SJCRH30 (cell line): ENCODE measurements at regions not wholly inside any gene's neighbourhood (a gene's known extent, or its start where the extent isn't known, plus 50 kb on each side); places are given as distances from the start of the nearest gene placed in this dataset.
"Not testable (repeated sequence)": the region's sequence is repeated elsewhere in the genome, so short reads cannot be mapped to it uniquely, and the experiment has no call there.

Source experiments
- DNase-seq, 2 experiments: peaks; one replicate each; pipeline ENCODE4 v3.0.0-alpha.2; 2015 to 2020
- H3K27ac ChIP-seq: fragments of 250-450 bp; sonication (Bioruptor Pico); 2 replicates; pipeline ENCODE4 v1.5.1; 2020; ENCODE audit warnings: mild to moderate bottlenecking, moderate library complexity
- H3K27me3 ChIP-seq: fragments of 250-450 bp; sonication (Bioruptor Pico); 2 replicates; pipeline ENCODE4 v1.5.1; 2020; ENCODE audit warnings: mild to moderate bottlenecking, moderate library complexity
- H3K36me3 ChIP-seq: fragments of 250-450 bp; sonication (Bioruptor Pico); 2 replicates; pipeline ENCODE4 v1.5.1; 2020; ENCODE audit warnings: mild to moderate bottlenecking, moderate library complexity
- H3K4me1 ChIP-seq: fragments of 250-450 bp; sonication (Bioruptor Pico); 2 replicates; pipeline ENCODE4 v1.5.1; 2020; ENCODE audit warnings: mild to moderate bottlenecking, moderate library complexity
- H3K4me3 ChIP-seq: fragments of 250-450 bp; sonication (Bioruptor Pico); 2 replicates; pipeline ENCODE4 v1.5.1; 2020; ENCODE audit warnings: mild to moderate bottlenecking, moderate library complexity
- H3K9me3 ChIP-seq: fragments of 250-450 bp; sonication (Bioruptor Pico); replicated peaks from 2 replicates; pipeline ENCODE4 v1.5.1; 2020; ENCODE audit warnings: mild to moderate bottlenecking, moderate library complexity

DNA sequence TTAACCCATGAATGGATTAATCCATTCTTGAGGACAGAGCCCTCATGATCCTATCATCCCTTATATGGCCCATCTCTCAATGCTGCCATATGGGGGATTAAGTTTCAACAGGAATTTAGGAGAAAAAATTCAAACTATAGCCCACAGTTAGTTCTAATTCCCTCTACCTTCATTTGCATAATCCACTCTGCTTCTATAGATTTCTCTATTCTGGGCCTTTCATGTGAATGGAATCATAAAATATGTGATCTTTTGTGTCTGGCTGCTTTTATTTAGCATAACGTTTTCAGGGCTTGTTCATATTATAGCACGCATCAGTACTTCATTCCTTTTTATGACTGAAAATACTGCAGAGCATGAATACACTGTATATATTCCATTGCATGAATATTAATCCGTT lies 55.4 kb downstream of the CTSL start:
- Histone ChIP-seq H3K4me3 (no peak overlapping the region), H3K36me3 (no peaks in the 10 kb centered on the region), H3K4me1 (no peaks in the 10 kb centered on the region; the same call in 1 of the 2 replicates), H3K27me3 (no peaks in the 10 kb centered on the region), H3K9me3 (no peaks in the 10 kb centered on the region; the same call in 1 of the 2 replicates), H3K27ac (no peak overlapping the region)
- DNase-seq = no peak

DNA sequence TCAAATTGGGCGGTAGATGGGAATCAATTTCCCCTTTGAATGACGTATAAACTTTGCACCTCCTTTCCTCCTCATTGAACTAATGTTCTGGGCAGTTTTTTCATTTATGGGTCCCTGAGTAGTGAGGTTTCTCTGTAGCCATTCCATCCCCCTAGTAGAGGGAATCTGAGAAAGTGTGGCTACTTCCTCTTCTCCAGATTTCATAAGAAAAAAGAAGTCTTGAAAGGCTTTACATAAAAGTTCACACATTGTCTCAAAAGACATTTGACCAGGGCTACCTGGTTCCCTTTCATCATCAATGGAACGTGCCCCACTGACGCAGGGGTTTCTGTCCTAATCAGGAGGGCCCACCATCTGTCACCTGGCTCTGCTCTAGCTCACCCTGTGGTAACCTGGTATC lies 57.3 kb downstream of the CTSL start:
- DNase-seq = no peak

DNA sequence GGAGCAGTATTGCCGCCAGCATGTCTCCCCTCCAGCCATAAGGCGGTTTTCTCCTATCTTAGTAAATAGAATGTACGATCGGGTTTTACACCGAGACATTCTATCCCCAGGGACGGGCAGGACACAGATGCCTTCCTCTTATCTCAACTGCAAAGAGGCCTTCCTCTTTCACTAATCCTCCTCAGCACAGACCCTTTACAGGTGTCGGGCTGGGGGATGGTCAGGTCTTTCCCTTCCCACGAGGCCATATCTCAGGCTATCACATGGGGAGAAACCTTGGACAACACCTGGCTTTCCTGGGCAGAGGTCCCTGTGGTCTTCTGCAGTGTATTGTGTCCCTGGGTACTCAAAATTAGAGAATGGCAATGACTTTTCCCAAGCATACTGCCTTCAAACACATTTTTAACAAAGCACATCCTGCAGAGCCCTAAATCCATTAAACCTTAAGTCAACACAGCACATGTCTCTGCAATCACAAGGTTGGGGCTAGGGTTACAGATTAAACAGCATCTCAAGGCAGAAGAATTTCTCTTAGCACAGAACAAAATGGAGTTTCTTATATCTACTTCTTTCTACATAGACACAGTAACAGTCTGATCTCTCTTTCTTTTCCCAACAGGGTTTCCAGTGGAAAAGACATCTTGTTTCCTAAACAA lies 59.5 kb downstream of the CTSL start:
- not testable (repeated sequence) for H3K4me3 ChIP-seq, H3K4me1 ChIP-seq, H3K36me3 ChIP-seq, H3K27ac ChIP-seq, H3K9me3 ChIP-seq, H3K27me3 ChIP-seq
- DNase-seq = peak in 1 of 2 experiments; percentile 33

More for the DNA sequence above, 57.3 kb downstream of the CTSL start:
- H3K9me3 ChIP-seq = no peaks in the 10 kb centered on the region; the same call in 1 of the 2 replicates
- no peaks in the 10 kb centered on the region for H3K27me3 ChIP-seq
- H3K4me3 ChIP-seq = no peak overlapping the region
- no peak overlapping the region for H3K27ac ChIP-seq
- no peaks in the 10 kb centered on the region; the same call in 1 of the 2 replicates for H3K4me1 ChIP-seq
- no peaks in the 10 kb centered on the region for H3K36me3 ChIP-seq

DNA sequence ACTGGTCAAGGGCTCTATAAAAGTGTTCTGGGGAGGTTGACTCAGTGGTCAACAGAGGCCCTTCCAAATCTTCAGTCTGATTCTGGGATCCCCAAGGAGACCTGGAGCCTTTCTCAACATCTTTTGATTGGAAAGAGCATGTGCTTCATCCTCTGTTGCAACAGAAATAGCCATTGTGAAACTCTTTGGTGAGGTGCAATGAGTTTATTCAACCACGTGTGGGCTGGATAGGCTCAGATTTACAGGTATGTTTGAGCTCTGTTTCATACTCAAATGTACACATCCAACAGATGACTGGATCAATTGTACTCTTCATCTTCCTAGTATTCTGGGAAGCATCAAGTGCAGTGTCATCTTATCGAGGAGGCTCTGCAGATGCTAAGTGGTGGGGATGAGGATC lies 60.5 kb downstream of the CTSL start:
- H3K27me3 ChIP-seq = no peaks in the 10 kb centered on the region
- H3K9me3 ChIP-seq = no peaks in the 10 kb centered on the region
- no peaks in the 10 kb centered on the region; the same call in 1 of the 2 replicates for H3K4me1 ChIP-seq
- no peak overlapping the region for H3K4me3 ChIP-seq
- no peak overlapping the region for H3K27ac ChIP-seq
- DNase-seq = no peak
- no peaks in the 10 kb centered on the region for H3K36me3 ChIP-seq

DNA sequence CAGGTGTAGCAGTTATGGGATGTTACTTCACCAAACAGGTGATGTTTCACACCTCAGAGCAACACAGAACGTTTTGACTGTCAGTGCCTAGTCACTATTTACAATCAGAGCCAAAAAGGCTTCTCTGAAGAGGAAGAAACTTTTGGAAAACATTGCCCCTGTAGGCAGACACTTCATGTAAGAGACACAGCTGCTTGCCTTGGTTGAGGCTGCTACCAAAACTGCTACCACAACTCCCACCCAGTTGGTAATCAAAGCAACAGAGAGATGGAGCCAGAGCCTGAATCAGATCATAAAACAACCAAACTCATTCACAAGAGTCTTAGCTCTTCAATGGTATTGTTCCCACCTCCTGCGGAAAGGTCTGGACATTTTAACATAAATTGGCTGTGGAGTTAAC lies 61.0 kb downstream of the CTSL start:
- no peak overlapping the region for H3K27ac ChIP-seq
- no peaks in the 10 kb centered on the region for H3K27me3 ChIP-seq

DNA sequence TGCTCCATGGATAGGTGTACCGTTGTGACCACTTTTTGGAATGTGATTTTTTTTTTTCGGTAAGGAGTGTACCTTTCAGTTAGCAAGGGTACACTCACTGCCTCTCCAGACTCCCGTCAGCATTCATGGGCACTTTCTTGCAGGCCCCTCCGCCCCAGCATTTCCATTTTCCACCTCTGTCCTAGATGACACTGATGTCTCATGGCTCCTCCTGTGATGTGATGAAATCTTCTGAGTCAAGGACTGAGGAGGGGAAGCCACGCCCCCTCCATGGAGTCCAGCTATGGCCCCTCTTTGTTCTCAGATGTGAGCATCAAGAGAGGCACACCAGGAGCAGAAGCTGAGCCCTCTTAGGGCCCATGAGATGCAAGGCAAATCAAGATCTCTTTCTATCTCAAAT lies 61.8 kb downstream of the CTSL start:
- Histone ChIP-seq H3K36me3 (no peaks in the 10 kb centered on the region), H3K4me1 (no peaks in the 10 kb centered on the region; the same call in 1 of the 2 replicates), H3K4me3 (no peak overlapping the region), H3K27me3 (no peaks in the 10 kb centered on the region), H3K9me3 (no peaks in the 10 kb centered on the region), H3K27ac (no peak overlapping the region)
- no peak for DNase-seq

More for the DNA sequence above, 61.0 kb downstream of the CTSL start:
- no peak overlapping the region for H3K4me3 ChIP-seq
- no peak for DNase-seq
- no peaks in the 10 kb centered on the region for H3K36me3 ChIP-seq
- no peaks in the 10 kb centered on the region for H3K9me3 ChIP-seq
- no peaks in the 10 kb centered on the region; the same call in 1 of the 2 replicates for H3K4me1 ChIP-seq

DNA sequence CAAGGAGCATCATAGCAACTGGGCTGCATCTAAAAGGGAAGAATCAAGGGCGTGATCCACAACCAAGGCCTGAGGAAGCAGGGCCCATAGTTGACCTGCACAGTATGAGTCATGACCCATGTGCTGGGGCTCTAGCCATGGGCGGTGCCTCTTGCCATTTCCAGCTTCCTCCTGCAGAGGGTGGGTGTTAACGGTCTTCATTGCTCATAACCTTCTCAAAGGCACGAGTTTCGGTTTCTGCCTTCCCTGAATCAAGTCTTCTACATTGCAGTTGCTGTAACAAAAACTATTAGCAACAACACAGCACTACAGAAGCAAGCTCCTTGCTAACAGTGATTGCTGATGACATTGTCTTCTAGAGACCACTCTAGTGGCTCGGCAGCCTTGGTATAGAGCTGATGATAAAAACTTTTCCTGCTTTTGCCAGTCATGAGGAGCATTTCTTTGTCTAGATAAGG lies 66.9 kb downstream of the CTSL start:
- Histone ChIP-seq H3K27ac (no peak overlapping the region), H3K27me3 (no peaks in the 10 kb centered on the region), H3K4me3 (no peak overlapping the region), H3K9me3 (no peaks in the 10 kb centered on the region), H3K36me3 (no peaks in the 10 kb centered on the region), H3K4me1 (no peaks in the 10 kb centered on the region)
- no peak for DNase-seq

DNA sequence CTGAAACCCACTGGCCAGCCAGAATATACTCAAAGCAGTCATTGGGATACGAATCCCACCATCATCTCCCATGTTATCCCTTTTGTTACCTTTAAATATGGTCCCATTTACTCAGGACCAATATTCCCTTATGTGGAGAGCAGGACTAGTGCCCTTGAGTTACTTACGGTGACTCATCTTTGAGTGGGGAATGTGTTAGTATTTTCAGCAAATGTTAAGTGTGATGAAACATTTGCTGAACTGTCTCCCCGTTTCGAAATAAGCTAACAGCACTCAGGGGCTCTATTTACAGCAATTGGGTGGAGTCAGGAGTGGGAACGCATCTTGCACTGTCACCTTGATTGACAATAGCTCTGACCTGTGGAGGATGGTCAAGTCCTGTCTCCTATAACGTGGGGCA lies 67.4 kb downstream of the CTSL start:
- no peak for DNase-seq
- Histone ChIP-seq H3K9me3 (no peaks in the 10 kb centered on the region), H3K4me3 (no peak overlapping the region), H3K4me1 (no peaks in the 10 kb centered on the region), H3K27me3 (no peaks in the 10 kb centered on the region), H3K27ac (no peak overlapping the region), H3K36me3 (no peaks in the 10 kb centered on the region)

DNA sequence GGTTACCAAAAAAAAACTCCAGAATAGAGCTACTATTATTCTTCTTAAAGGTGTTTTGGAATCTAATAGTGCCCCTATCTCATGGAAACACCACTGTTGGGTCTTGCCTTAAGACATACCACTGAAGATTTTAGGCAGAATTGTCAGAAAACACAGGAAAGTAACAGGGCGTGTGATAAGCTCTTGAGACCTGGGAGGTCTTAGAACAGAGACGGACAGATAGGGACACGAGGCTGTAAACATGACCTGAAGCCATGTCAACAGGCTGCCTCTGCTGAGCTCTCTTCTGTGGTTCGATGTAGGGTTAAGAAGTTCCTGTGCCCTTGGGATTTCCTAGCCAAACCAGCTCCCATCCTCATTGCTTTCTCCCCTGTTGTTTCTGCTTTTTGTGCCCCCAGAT lies 69.3 kb downstream of the CTSL start:
- H3K4me1 ChIP-seq = no peaks in the 10 kb centered on the region
- H3K36me3 ChIP-seq = no peaks in the 10 kb centered on the region
- no peaks in the 10 kb centered on the region for H3K9me3 ChIP-seq
- no peak overlapping the region for H3K27ac ChIP-seq
- no peaks in the 10 kb centered on the region for H3K27me3 ChIP-seq
- no peak overlapping the region for H3K4me3 ChIP-seq
- DNase-seq = no peak

DNA sequence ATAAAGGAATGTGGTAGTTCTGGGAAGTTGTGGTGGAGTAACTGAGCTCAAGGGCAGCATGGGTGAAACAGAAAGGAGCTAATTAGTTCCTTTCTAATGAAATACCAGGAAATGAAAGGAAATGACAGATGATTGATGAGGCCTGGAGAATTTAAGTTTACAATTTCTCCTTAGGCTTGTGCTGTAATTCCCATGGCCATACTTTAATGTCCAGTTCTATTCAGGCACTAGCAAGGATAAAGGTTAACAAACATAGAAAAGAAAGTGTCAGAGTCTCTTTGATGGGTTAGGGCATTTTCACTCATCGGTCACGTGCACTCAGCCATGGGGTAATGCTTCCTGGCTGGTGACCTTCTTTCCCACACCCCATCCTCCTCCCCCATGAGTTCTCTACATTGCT lies 70.3 kb downstream of the CTSL start:
- DNase-seq = no peak

DNA sequence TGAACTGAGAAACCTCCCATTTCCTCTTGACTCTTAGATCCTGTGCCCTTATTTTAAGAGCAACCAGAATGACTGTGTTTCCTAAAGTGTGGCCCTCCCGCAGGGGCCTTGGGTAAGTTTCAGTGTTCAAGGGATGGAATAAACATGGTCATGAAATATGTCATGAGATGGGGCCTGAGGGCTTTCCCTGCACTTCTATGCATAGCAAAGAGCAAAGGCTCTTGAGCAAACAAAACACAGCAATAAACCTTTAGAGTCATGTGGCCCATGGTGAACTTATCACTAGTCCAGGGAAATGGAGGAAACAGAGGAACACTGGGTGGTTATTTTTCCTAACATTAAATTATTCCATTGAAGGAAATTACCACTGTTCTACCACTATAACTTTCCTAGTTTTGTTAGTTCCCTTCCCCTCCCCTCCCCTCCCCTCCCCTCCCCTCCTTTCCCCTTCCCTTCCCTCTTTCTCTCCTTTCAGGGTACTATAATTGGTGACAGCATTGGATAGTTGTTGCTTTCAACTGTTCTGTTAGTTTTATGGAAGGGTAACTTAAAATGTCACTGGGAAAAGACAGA lies 72.4 kb downstream of the CTSL start:
- H3K4me3 ChIP-seq = no peak overlapping the region
- H3K36me3 ChIP-seq = no peaks in the 10 kb centered on the region
- H3K4me1 ChIP-seq = no peaks in the 10 kb centered on the region
- DNase-seq = no peak
- H3K27ac ChIP-seq = no peak overlapping the region
- no peaks in the 10 kb centered on the region for H3K9me3 ChIP-seq
- no peaks in the 10 kb centered on the region for H3K27me3 ChIP-seq

More for the DNA sequence above, 70.3 kb downstream of the CTSL start:
- H3K27me3 ChIP-seq = no peaks in the 10 kb centered on the region
- no peaks in the 10 kb centered on the region for H3K4me1 ChIP-seq
- H3K9me3 ChIP-seq = no peaks in the 10 kb centered on the region
- H3K27ac ChIP-seq = no peak overlapping the region
- H3K36me3 ChIP-seq = no peaks in the 10 kb centered on the region
- no peak overlapping the region for H3K4me3 ChIP-seq

DNA sequence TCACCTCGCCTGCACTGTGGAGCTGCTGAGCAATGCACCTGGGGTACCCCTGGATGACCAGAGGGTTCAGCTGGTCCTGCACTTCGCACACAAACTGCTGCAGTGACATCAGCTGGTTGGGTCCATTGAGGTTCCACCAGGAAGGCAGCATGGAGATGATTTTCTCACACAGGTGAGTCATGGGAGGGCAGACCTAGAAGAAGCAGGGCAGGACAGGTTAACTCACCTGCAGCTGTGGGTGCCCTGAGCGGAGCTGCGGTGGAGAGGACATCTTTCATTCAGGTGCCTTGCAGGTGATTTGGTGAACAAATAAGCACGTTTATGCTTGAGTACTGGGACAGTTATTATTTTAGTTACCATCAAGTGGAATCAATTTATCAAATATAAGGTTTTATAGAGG lies 73.6 kb downstream of the CTSL start:
- Histone ChIP-seq H3K36me3 (no peaks in the 10 kb centered on the region), H3K4me3 (no peak overlapping the region), H3K27me3 (no peaks in the 10 kb centered on the region), H3K27ac (no peak overlapping the region), H3K9me3 (no peaks in the 10 kb centered on the region), H3K4me1 (no peaks in the 10 kb centered on the region)
- no peak for DNase-seq

DNA sequence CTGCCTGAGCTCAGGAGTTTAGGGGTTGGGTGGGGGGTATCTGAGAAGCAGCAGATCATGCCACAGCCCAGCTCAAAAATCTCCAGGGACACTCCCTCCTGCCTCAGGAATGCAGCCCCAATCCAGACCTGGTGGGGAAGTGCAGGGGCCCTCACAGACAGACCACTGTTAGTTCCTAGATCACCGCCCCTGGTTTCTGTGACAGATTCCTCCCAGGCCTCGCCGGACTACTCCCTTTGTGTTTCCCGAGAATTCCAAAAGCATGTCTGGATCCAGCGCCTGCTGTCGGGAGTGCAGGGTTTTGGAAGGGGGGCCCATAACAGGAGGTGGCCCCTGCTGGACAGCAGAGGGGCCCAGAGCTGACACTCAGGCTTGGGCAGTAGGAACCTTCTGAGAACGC lies 74.5 kb downstream of the CTSL start:
- Histone ChIP-seq H3K9me3 (no peaks in the 10 kb centered on the region), H3K4me3 (no peak overlapping the region), H3K36me3 (no peaks in the 10 kb centered on the region), H3K27ac (no peak overlapping the region), H3K4me1 (no peaks in the 10 kb centered on the region), H3K27me3 (no peaks in the 10 kb centered on the region)
- DNase-seq = no peak

DNA sequence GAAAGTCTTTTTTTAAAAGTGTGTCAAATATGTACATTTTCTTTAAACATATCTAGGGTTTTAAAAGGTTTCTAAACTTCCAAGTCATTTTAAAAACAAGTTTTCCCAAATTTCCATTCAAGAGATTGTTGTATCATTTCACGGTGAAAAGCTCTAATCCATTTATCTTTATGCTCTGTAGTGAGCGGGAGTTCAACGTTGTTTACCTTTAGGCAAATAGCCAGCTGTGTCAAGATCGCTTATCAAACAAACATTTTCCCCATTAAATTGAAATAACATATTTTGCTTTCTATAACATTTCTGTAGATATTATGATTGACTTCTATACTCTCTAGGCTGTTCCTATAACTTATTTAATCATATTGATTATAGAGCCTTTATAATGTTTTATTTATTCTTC lies 75.1 kb downstream of the CTSL start:
- no peaks in the 10 kb centered on the region for H3K27me3 ChIP-seq
- no peak for DNase-seq
- H3K4me3 ChIP-seq = no peak overlapping the region
- H3K9me3 ChIP-seq = no peaks in the 10 kb centered on the region
- no peak overlapping the region for H3K27ac ChIP-seq
- H3K4me1 ChIP-seq = no peaks in the 10 kb centered on the region
- no peaks in the 10 kb centered on the region for H3K36me3 ChIP-seq

DNA sequence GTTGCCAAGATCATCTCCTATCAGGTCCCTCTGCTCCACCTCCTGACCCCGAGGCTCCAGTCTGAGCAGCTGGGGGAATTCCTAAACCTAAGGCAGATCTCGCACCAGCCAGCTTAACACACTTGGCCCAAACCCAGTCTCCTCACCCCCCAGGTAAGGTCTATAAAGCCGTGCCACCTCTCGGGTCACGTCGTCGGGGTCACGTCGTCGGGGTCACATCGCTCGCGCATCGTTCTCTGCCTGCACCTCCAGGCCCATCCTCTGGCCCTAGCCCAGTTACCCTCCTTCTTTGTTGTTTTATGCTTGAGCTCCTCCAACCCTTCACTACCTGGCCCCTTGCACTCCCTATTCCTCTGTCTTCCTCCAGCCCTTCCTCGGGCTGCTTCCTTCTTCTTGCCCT lies 77.2 kb downstream of the CTSL start:
- H3K27me3 ChIP-seq = no peaks in the 10 kb centered on the region
- H3K27ac ChIP-seq = no peak overlapping the region
- H3K4me1 ChIP-seq = no peaks in the 10 kb centered on the region
- H3K9me3 ChIP-seq = no peaks in the 10 kb centered on the region
- no peaks in the 10 kb centered on the region for H3K36me3 ChIP-seq
- no peak for DNase-seq
- no peak overlapping the region for H3K4me3 ChIP-seq
